Occipital lobe (tissue), 1 donor: ENCODE measurements at regions not wholly inside any gene's neighbourhood (a gene's known extent, or its start where the extent isn't known, plus 50 kb on each side); places are given as distances from the start of the nearest gene placed in this dataset.
"Not testable (repeated sequence)": the region's sequence is repeated elsewhere in the genome, so short reads cannot be mapped to it uniquely, and the experiment has no call there.

Experiments
- DNase-seq: peaks from one replicate; lab custom pipeline; 2025; lab: John Stamatoyannopoulos, UW

GRCh38 chr2:5123582-5124196, 568.5 kb upstream of the SOX11 start:
- DNase-seq: no peak

- no peak for DNase-seq
These were observed 567.0 kb upstream of the SOX11 start for GRCh38 chr2:5125017-5125730.

GRCh38 chr2:5132281-5132680, 559.9 kb upstream of the SOX11 start:
- no peak for DNase-seq

- no peak for DNase-seq
These were observed 551.8 kb upstream of the SOX11 start for GRCh38 chr2:5140347-5140746.

- no peak for DNase-seq
These were observed 548.0 kb upstream of the SOX11 start for GRCh38 chr2:5144159-5144558.

- no peak for DNase-seq
These were observed 547.1 kb upstream of the SOX11 start for GRCh38 chr2:5145053-5145452.

- no peak for DNase-seq
These were observed 546.4 kb upstream of the SOX11 start for GRCh38 chr2:5145801-5146200.

- no peak for DNase-seq
These were observed 543.6 kb upstream of the SOX11 start for GRCh38 chr2:5148392-5149085.

- DNase-seq: no peak
These were observed 541.3 kb upstream of the SOX11 start for GRCh38 chr2:5150871-5151270.

- DNase-seq: no peak
These were observed 527.2 kb upstream of the SOX11 start for GRCh38 chr2:5164776-5165525.

GRCh38 chr2:5172923-5173322, 519.3 kb upstream of the SOX11 start:
- no peak for DNase-seq

GRCh38 chr2:5173876-5174535, 518.2 kb upstream of the SOX11 start:
- DNase-seq: no peak

GRCh38 chr2:5175231-5175630, 517.0 kb upstream of the SOX11 start:
- no peak for DNase-seq

GRCh38 chr2:5176764-5177163, 515.4 kb upstream of the SOX11 start:
- DNase-seq: no peak

- DNase-seq: no peak
These were observed 509.2 kb upstream of the SOX11 start for GRCh38 chr2:5183031-5183430.

GRCh38 chr2:5187283-5187682, 504.9 kb upstream of the SOX11 start:
- DNase-seq: no peak

GRCh38 chr2:5188636-5189035, 503.5 kb upstream of the SOX11 start:
- DNase-seq: no peak

GRCh38 chr2:5190023-5190422, 502.2 kb upstream of the SOX11 start:
- DNase-seq: no peak

- DNase-seq: no peak
These were observed 496.5 kb upstream of the SOX11 start for GRCh38 chr2:5195636-5196035.

- no peak for DNase-seq
These were observed 488.9 kb upstream of the SOX11 start for GRCh38 chr2:5203134-5203755.

- not testable (repeated sequence) for DNase-seq
These were observed 485.4 kb upstream of the SOX11 start for GRCh38 chr2:5206742-5207141.
